Neural progenitor cell (in vitro differentiated cells): ENCODE measurements at regions not wholly inside any gene's neighbourhood (a gene's known extent, or its start where the extent isn't known, plus 50 kb on each side); places are given as distances from the start of the nearest gene placed in this dataset.

Source experiments
- CTCF ChIP-seq: fragments of 200-600 bp; sonication (generic); IDR thresholded peaks from 2 replicates; pipeline ENCODE4 v1.5.1; 2017; ENCODE audit warnings: antibody characterized with exemption, mild to moderate bottlenecking
- EZH2 ChIP-seq: fragments of 200-600 bp; sonication (generic); IDR thresholded peaks from 2 replicates; pipeline ENCODE4 v1.6.1; 2017; ENCODE audit warnings: antibody characterized with exemption, mild to moderate bottlenecking, moderate library complexity

GRCh38 chr12:13780453-13780852 lies 200.9 kb downstream of the GRIN2B start:
- TF ChIP-seq CTCF (no peak), EZH2 (no peak)
